HCT116 (cell line): ENCODE measurements at regions not wholly inside any gene's neighbourhood (a gene's known extent, or its start where the extent isn't known, plus 50 kb on each side); places are given as distances from the start of the nearest gene placed in this dataset.

ENCODE experiments used
- ATF3 ChIP-seq: IDR thresholded peaks from 2 replicates; pipeline ENCODE4 v1.6.1; 2012
- CEBPB ChIP-seq: IDR thresholded peaks from 2 replicates; pipeline ENCODE4 v1.6.1; 2012; ENCODE audit warnings: low read depth
- CTCF ChIP-seq, 3 experiments: fragments of 200-600 bp in 1 of 3; sonication (generic) in 1 of 3; IDR thresholded peaks in 2 of 3; conservative IDR thresholded peaks in 1 of 3; 2 replicates each; pipeline ENCODE4 v1.5.1; 2012 to 2017; ENCODE audit warnings: low read depth in 2 of 3, low read length in 2 of 3, antibody characterized with exemption in 1 of 3, borderline replicate concordance in 1 of 3, control low read depth in 1 of 3, mild to moderate bottlenecking in 1 of 3, mixed read lengths in 1 of 3, mixed run types in 1 of 3, moderate library complexity in 1 of 3; ENCODE audit not compliant: insufficient read depth in 1 of 3
- EZH2 ChIP-seq: fragments of 200-600 bp; sonication (generic); IDR thresholded peaks from 2 replicates; pipeline ENCODE4 v1.6.1; 2017; ENCODE audit warnings: antibody characterized with exemption, mixed run types
- POLR2A ChIP-seq: IDR thresholded peaks from 2 replicates; pipeline ENCODE4 v1.7.0; 2011; ENCODE audit warnings: borderline replicate concordance; ENCODE audit not compliant: insufficient read depth, insufficient read length; ENCODE audit errors: extremely low read depth
- POLR2AphosphoS5 ChIP-seq: IDR thresholded peaks from 2 replicates; pipeline ENCODE4 v1.6.1; 2011; ENCODE audit warnings: mild to moderate bottlenecking, low read depth, low read length, moderate library complexity
- SIN3A ChIP-seq: IDR thresholded peaks from 2 replicates; pipeline ENCODE4 v1.6.1; 2012; ENCODE audit warnings: low read depth
- SP1 ChIP-seq: IDR thresholded peaks from 2 replicates; pipeline ENCODE4 v1.6.1; 2012; ENCODE audit warnings: low read depth
- TCF7L2 ChIP-seq: IDR thresholded peaks from 2 replicates; pipeline ENCODE4 v1.7.0; 2011; ENCODE audit warnings: borderline replicate concordance, inconsistent platforms; ENCODE audit not compliant: insufficient read depth, insufficient read length; ENCODE audit errors: extremely low read depth
- YY1 ChIP-seq: IDR thresholded peaks from 2 replicates; pipeline ENCODE4 v1.6.1; 2011; ENCODE audit warnings: low read length, low read depth, moderate library complexity, mild to moderate bottlenecking; ENCODE audit not compliant: insufficient replicate concordance; ENCODE audit errors: extremely low read depth
- TF ChIP-seq, protein P1 (sequence below): IDR thresholded peaks from 2 replicates; pipeline ENCODE4 v1.6.1; 2012; ENCODE audit warnings: low read depth

DNA sequence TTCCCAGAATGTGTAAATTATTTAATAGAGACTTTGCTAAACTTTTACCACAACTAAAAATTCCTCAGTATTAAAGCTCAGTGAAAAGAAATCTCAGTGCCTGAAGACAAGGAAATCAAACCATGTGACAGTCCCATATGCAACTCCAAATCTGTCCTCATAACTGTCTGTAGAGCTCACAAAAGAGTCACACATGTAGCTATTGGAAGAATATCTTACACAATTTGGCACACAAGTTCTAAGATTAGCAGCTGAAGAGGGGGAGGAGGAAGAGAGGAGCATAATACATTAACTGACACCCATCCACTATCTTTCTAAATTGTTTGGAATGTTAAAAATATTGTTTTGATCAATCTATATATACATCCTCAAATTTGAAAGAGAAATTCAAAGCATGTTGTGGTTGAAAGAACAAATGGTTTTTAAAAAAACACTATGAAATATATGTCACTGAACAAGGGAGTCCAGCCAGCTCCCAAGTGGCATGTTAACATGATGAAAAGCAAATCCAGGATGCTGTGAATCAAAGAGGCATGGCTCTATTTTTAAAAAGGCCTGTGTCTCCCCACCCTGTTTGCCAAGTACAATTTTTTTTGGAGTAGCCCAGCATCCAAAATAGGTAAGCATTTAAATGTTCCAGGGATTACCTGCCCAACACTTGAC lies 126.3 kb upstream of the NANOGP8 start:
- TF ChIP-seq EZH2 (no peak), CTCF (IDR thresholded peaks at IDR 0.05 in 2 of 3, conservative IDR thresholded peaks at IDR 0.05 in 1 of 3; ENCODE audit: borderline replicate concordance in 1 of 3, insufficient read depth in 1 of 3, low read depth in 2 of 3, low read length in 2 of 3) (no peak), SIN3A (no peak), CEBPB (no peak), YY1 (no peak), SP1 (no peak), POLR2AphosphoS5 (no peak), ATF3 (no peak), TCF7L2 (no peak), POLR2A (no peak)
- TF ChIP-seq, protein P1, sequence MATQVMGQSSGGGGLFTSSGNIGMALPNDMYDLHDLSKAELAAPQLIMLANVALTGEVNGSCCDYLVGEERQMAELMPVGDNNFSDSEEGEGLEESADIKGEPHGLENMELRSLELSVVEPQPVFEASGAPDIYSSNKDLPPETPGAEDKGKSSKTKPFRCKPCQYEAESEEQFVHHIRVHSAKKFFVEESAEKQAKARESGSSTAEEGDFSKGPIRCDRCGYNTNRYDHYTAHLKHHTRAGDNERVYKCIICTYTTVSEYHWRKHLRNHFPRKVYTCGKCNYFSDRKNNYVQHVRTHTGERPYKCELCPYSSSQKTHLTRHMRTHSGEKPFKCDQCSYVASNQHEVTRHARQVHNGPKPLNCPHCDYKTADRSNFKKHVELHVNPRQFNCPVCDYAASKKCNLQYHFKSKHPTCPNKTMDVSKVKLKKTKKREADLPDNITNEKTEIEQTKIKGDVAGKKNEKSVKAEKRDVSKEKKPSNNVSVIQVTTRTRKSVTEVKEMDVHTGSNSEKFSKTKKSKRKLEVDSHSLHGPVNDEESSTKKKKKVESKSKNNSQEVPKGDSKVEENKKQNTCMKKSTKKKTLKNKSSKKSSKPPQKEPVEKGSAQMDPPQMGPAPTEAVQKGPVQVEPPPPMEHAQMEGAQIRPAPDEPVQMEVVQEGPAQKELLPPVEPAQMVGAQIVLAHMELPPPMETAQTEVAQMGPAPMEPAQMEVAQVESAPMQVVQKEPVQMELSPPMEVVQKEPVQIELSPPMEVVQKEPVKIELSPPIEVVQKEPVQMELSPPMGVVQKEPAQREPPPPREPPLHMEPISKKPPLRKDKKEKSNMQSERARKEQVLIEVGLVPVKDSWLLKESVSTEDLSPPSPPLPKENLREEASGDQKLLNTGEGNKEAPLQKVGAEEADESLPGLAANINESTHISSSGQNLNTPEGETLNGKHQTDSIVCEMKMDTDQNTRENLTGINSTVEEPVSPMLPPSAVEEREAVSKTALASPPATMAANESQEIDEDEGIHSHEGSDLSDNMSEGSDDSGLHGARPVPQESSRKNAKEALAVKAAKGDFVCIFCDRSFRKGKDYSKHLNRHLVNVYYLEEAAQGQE, result no peak
